ENCODE measurements at regions not wholly inside any gene's neighbourhood (a gene's known extent, or its start where the extent isn't known, plus 50 kb on each side); places are given as distances from the start of the nearest gene placed in this dataset.

DNA sequence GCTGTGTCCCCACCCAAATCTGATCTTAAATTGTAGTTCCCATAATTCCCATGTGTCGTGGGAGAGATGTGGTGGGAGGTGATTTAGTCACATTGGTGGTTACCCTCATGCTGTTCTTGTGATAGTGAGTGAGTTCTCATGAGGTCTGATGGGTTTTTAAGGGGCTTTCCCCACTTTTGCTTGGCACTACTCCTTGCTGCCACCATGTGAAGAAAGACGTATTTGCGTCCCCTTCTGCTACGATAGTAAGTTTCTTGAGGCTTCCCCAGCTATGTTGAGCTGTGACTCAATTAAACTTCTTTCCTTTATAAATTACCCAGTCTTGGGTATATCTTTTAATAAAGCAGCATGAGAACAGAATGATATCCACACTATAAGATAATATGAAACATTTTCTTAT lies 1023.4 kb downstream of the TLE4 start:
- TF ChIP-seq ARNT (IDR thresholded peaks at IDR 0.05) (no peak), MAFF (IDR thresholded peaks at IDR 0.05; ENCODE audit: low read depth, low read length) (no peak), ZNF232 (CRISPR knock-in tag; IDR thresholded peaks at IDR 0.05; ENCODE audit: borderline replicate concordance) (no peak), MYC (CRISPR knock-in tag; IDR thresholded peaks at IDR 0.05; ENCODE audit: borderline replicate concordance) (no peak)
